ENCODE measurements at regions not wholly inside any gene's neighbourhood (a gene's known extent, or its start where the extent isn't known, plus 50 kb on each side); places are given as distances from the start of the nearest gene placed in this dataset.

- TF ChIP-seq CTCF (conservative IDR thresholded peaks at IDR 0.05), result no peak
Observed at GRCh38 chr7:88661921-88662320, 97.6 kb upstream of the ZNF804B start.

GRCh38 chr7:88647825-88648224, 111.7 kb upstream of the ZNF804B start:
- TF ChIP-seq CTCF (conservative IDR thresholded peaks at IDR 0.05), result no peak
- H3K27ac ChIP-seq, result no peak overlapping the region

More at GRCh38 chr7:88661921-88662320, 97.6 kb upstream of the ZNF804B start:
- H3K27ac ChIP-seq, result no peak overlapping the region

GRCh38 chr7:88638583-88638982, 120.9 kb upstream of the ZNF804B start:
- TF ChIP-seq CTCF (conservative IDR thresholded peaks at IDR 0.05), result no peak
- no peak overlapping the region for H3K27ac ChIP-seq

- TF ChIP-seq CTCF (conservative IDR thresholded peaks at IDR 0.05), result no peak
- H3K27ac ChIP-seq, result no peak overlapping the region
Observed at GRCh38 chr7:88637795-88638194, 121.7 kb upstream of the ZNF804B start.

- no peak overlapping the region for H3K27ac ChIP-seq
- no peak for TF ChIP-seq CTCF (conservative IDR thresholded peaks at IDR 0.05)
Observed at GRCh38 chr7:88635149-88635548, 124.4 kb upstream of the ZNF804B start.

GRCh38 chr7:88629559-88629958, 129.9 kb upstream of the ZNF804B start:
- no peak overlapping the region for H3K27ac ChIP-seq
- TF ChIP-seq CTCF (conservative IDR thresholded peaks at IDR 0.05), result no peak

GRCh38 chr7:88628363-88629085, 131.0 kb upstream of the ZNF804B start:
- no peak overlapping the region for H3K27ac ChIP-seq
- no peak for TF ChIP-seq CTCF (conservative IDR thresholded peaks at IDR 0.05)
